ENCODE measurements at regions not wholly inside any gene's neighbourhood (a gene's known extent, or its start where the extent isn't known, plus 50 kb on each side); places are given as distances from the start of the nearest gene placed in this dataset.

DNA sequence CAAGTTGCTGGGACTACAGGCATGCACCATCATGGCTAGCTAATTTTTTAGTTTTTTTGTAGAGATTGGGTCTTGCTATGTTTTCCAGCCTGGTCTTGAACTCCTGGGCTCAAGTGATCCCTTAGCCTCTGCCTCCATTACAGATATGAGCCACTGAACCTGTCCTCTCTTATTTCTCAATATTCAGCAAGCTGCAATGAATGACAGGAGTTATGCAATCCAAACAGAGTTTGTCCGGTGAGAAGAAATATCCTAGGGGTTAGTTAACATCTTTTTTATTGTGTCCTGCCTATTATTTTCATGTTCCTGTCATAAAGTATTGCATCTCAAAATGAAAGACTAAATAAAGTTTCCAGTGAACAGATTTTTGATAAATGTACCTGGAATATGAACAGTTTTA lies 1161.4 kb downstream of the OTOL1 start:
- ChIA-PET POLR2A (no interaction called here), CTCF (no interaction called here)
- Histone ChIP-seq H3K4me3 (ENCODE audit: low read depth in 2 of 2, low read length in 1 of 2) (no peak overlapping the region), H3K36me3 (replicated peaks in 1 of 2; ENCODE audit: control insufficient read depth in 1 of 2, insufficient read depth in 2 of 2, low read length in 1 of 2) (no peaks in the 10 kb centered on the region), H3K9me2 (0 out of 2 replicates have a peak, but pooled peaks cover 4% of the 10 kb centered on the region), H3K27me3 (ENCODE audit: insufficient read depth) (no peaks in the 10 kb centered on the region), H3K4me2 (no peak overlapping the region), H3K79me2 (ENCODE audit: insufficient read depth) (no peaks in the 10 kb centered on the region; the same call in 1 of the 2 replicates), H2AFZ (ENCODE audit: low read depth) (no peak overlapping the region), H3K4me1 (ENCODE audit: control insufficient read depth in 1 of 2, insufficient read depth in 2 of 2, low read depth in 1 of 2, low read length in 1 of 2) (no peaks in the 10 kb centered on the region), H3K27ac (ENCODE audit: low read depth in 2 of 2, low read length in 1 of 2) (no peak overlapping the region), H3K9me3 (no peaks in the 10 kb centered on the region), H3F3A (replicated peaks; ENCODE audit: insufficient read depth) (no peaks in the 10 kb centered on the region), H4K20me1 (ENCODE audit: insufficient read depth) (no peaks in the 10 kb centered on the region), H3K9ac (no peak overlapping the region)
- WGBS (ENCODE audit: low lambda C conversion rate): 88% methylated on average over 1 of the region's 1 CpG
- no peak for DNase-seq
- no peak for TF ChIP-seq NFIC (IDR thresholded peaks at IDR 0.05; ENCODE audit: borderline replicate concordance)
- no peak for TF ChIP-seq NRF1 (IDR thresholded peaks at IDR 0.05; ENCODE audit: low read depth, low read length)
- no peak for TF ChIP-seq RCOR1 (IDR thresholded peaks at IDR 0.05; ENCODE audit: low read length)
- TF ChIP-seq MEF2A (IDR thresholded peaks at IDR 0.05; ENCODE audit: borderline replicate concordance, low read depth): no peak
- no peak for TF ChIP-seq RFX5 (IDR thresholded peaks at IDR 0.05; ENCODE audit: low read length)
- no peak for TF ChIP-seq CHD2 (IDR thresholded peaks at IDR 0.05; ENCODE audit: low read length, partially characterized antibody)
- no peak for TF ChIP-seq TEAD4 (IDR thresholded peaks at IDR 0.05; ENCODE audit: borderline replicate concordance, insufficient read depth)
- TF ChIP-seq SMC3 (IDR thresholded peaks at IDR 0.05; ENCODE audit: low read depth, low read length): no peak
- no peak for TF ChIP-seq ELF1 (IDR thresholded peaks at IDR 0.05)
- no peak for TF ChIP-seq POLR2AphosphoS5 (IDR thresholded peaks at IDR 0.05; ENCODE audit: low read depth, low read length)
- no peak for TF ChIP-seq TAF1 (IDR thresholded peaks at IDR 0.05; ENCODE audit: borderline replicate concordance, low read depth, low read length)
- TF ChIP-seq, protein P1, sequence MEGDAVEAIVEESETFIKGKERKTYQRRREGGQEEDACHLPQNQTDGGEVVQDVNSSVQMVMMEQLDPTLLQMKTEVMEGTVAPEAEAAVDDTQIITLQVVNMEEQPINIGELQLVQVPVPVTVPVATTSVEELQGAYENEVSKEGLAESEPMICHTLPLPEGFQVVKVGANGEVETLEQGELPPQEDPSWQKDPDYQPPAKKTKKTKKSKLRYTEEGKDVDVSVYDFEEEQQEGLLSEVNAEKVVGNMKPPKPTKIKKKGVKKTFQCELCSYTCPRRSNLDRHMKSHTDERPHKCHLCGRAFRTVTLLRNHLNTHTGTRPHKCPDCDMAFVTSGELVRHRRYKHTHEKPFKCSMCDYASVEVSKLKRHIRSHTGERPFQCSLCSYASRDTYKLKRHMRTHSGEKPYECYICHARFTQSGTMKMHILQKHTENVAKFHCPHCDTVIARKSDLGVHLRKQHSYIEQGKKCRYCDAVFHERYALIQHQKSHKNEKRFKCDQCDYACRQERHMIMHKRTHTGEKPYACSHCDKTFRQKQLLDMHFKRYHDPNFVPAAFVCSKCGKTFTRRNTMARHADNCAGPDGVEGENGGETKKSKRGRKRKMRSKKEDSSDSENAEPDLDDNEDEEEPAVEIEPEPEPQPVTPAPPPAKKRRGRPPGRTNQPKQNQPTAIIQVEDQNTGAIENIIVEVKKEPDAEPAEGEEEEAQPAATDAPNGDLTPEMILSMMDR (IDR thresholded peaks at IDR 0.05): no peak
- TF ChIP-seq, protein P2, sequence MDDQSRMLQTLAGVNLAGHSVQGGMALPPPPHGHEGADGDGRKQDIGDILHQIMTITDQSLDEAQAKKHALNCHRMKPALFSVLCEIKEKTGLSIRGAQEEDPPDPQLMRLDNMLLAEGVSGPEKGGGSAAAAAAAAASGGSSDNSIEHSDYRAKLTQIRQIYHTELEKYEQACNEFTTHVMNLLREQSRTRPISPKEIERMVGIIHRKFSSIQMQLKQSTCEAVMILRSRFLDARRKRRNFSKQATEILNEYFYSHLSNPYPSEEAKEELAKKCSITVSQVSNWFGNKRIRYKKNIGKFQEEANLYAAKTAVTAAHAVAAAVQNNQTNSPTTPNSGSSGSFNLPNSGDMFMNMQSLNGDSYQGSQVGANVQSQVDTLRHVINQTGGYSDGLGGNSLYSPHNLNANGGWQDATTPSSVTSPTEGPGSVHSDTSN (IDR thresholded peaks at IDR 0.05): no peak
- no peak for TF ChIP-seq MXI1 (IDR thresholded peaks at IDR 0.05; ENCODE audit: low read depth, low read length)
- TF ChIP-seq SIN3A (IDR thresholded peaks at IDR 0.05; ENCODE audit: borderline replicate concordance, low read depth, low read length): no peak
- no peak for TF ChIP-seq YY1 (IDR thresholded peaks at IDR 0.05; ENCODE audit: low read depth)

DNA sequence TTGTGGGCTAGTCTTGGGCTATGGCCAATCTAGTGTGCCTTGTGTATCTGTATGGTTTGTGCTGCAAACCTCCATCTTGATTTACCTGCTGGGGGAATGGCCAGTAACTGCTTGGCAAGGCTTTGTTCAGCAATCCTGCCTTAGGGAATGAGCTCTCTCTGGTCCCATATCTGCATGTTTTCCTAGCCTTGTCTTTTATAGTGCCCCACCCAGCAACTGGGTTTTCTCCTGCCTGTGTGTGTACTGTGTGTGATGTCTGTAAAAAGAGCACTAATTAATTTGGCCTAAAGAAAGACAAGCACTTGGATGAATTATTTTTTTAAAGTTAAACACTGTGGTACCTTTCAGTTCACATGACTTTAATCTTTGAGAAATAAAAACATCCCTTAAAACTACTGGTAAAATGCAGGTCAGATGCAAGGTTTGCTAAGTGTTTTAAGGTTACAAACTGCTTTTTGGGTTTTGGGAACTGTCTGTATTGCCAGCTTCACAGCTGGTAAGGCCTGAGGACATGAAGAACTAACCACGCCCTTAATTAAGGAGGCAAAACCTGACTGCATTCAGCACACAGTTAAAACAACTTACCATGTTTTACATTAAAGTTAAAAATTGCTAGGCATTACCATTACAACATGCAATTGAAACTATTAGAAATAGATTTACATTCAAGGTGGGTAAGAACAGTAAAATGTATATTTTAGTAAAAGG lies 1169.2 kb downstream of the OTOL1 start:
- ChIA-PET CTCF (interaction anchor here (0.6 kb wide), 1 partner anchor 36 kb away, joined by 4 read pairs; no protein-coding TSS in a partner anchor), POLR2A (no interaction called here)
- Histone ChIP-seq H3K27me3 (ENCODE audit: insufficient read depth) (no peaks in the 10 kb centered on the region), H3F3A (replicated peaks; ENCODE audit: insufficient read depth) (no peaks in the 10 kb centered on the region), H3K79me2 (ENCODE audit: insufficient read depth) (no peaks in the 10 kb centered on the region), H3K36me3 (replicated peaks in 1 of 2; ENCODE audit: control insufficient read depth in 1 of 2, insufficient read depth in 2 of 2, low read length in 1 of 2) (no peaks in the 10 kb centered on the region), H3K9ac (no peak overlapping the region), H2AFZ (ENCODE audit: low read depth) (no peak overlapping the region), H3K4me2 (no peak overlapping the region), H4K20me1 (ENCODE audit: insufficient read depth) (no peaks in the 10 kb centered on the region), H3K9me2 (no peaks in the 10 kb centered on the region), H3K4me1 (ENCODE audit: control insufficient read depth in 1 of 2, insufficient read depth in 2 of 2, low read depth in 1 of 2, low read length in 1 of 2) (no peaks in the 10 kb centered on the region; a peak in 1 of 4 replicates), H3K27ac (ENCODE audit: low read depth in 2 of 2, low read length in 1 of 2) (no peak overlapping the region), H3K9me3 (no peaks in the 10 kb centered on the region), H3K4me3 (ENCODE audit: low read depth in 2 of 2, low read length in 1 of 2) (no peak overlapping the region)
- WGBS (ENCODE audit: low lambda C conversion rate): 52% methylated on average over 1 of the region's 1 CpG
- DNase-seq: no peak
- TF ChIP-seq, protein P3, sequence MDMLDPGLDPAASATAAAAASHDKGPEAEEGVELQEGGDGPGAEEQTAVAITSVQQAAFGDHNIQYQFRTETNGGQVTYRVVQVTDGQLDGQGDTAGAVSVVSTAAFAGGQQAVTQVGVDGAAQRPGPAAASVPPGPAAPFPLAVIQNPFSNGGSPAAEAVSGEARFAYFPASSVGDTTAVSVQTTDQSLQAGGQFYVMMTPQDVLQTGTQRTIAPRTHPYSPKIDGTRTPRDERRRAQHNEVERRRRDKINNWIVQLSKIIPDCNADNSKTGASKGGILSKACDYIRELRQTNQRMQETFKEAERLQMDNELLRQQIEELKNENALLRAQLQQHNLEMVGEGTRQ (IDR thresholded peaks at IDR 0.05; ENCODE audit: borderline replicate concordance, low read depth, low read length): no peak
- TF ChIP-seq SMC3 (IDR thresholded peaks at IDR 0.05; ENCODE audit: low read depth, low read length) (no peak), GABPA (IDR thresholded peaks at IDR 0.05; ENCODE audit: low read depth) (no peak), EP300 (IDR thresholded peaks at IDR 0.05; ENCODE audit: borderline replicate concordance in 1 of 2, low read depth in 1 of 2, low read length in 1 of 2) (no peak), YY1 (IDR thresholded peaks at IDR 0.05; ENCODE audit: low read depth) (no peak), CHD2 (IDR thresholded peaks at IDR 0.05; ENCODE audit: low read length, partially characterized antibody) (no peak), ELF1 (IDR thresholded peaks at IDR 0.05) (no peak), RFX5 (IDR thresholded peaks at IDR 0.05; ENCODE audit: low read length) (no peak), FOXM1 (IDR thresholded peaks at IDR 0.05; ENCODE audit: low read depth) (no peak), GATA2 (CRISPR knock-in tag; IDR thresholded peaks at IDR 0.05) (no peak), TEAD4 (IDR thresholded peaks at IDR 0.05; ENCODE audit: borderline replicate concordance, insufficient read depth) (no peak), TCF12 (IDR thresholded peaks at IDR 0.05) (no peak), RCOR1 (IDR thresholded peaks at IDR 0.05; ENCODE audit: low read length) (no peak)
